SK-N-MC (cell line): ENCODE measurements at regions not wholly inside any gene's neighbourhood (a gene's known extent, or its start where the extent isn't known, plus 50 kb on each side); places are given as distances from the start of the nearest gene placed in this dataset.

Experiments used
- EZH2 ChIP-seq: fragments of 200-600 bp; sonication (generic); IDR thresholded peaks from one replicate; pipeline ENCODE4 v1.6.1; 2017; ENCODE audit warnings: antibody characterized with exemption
- POLR2AphosphoS5 ChIP-seq: IDR thresholded peaks from 2 replicates; pipeline ENCODE4 v1.6.1; 2012; ENCODE audit warnings: mild to moderate bottlenecking, low read depth, low read length, borderline replicate concordance

DNA sequence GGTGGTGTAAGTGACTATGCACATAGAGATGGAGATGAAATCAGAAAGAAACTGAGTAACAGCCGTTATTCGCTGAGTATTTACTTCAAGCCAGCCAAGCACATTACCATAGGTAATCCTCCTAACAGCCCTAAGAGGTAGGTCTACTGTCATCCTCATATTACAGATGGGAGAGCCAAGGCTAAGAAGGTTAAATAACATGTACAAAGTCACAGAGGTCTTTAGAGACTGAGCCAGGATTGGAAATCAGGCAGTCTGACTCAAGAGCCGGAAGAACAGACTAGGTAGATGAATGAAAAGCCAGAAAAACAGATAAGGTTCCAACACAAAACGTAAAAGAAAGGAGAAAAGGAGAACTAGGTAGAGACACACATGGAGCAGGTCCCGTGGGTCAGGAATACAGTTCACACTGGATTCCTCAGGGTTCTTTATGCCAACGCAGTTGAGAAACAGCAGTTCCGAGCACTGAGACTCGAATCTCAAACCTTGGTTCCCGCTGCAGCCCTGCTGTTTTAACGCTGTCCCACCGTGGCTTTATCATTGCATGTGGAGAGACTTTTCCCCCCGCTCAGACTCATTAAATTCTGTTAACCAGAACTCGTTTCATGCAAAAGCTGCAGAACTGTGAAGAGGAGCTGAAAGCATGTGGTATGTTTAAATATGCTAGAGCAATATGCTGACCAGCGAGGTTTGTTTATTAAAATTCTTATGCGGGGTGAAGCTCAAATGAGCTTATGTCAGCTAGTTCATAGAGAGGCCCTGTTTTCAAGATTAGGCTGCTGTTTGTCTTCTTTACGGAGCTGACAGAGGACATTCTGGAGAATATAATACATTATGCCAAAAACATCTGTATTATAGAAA, 537.9 kb downstream of the CD83 start:
- TF ChIP-seq POLR2AphosphoS5, result peak; percentile 52; the same call in 1 of the 2 replicates
- no peak for TF ChIP-seq EZH2
